GM23248 (cell line): ENCODE measurements at regions not wholly inside any gene's neighbourhood (a gene's known extent, or its start where the extent isn't known, plus 50 kb on each side); places are given as distances from the start of the nearest gene placed in this dataset.

ENCODE experiments used
- EZH2 ChIP-seq: fragments of 200-600 bp; sonication (generic); IDR thresholded peaks from 2 replicates; pipeline ENCODE4 v1.6.1; 2018; ENCODE audit warnings: antibody characterized with exemption, mild to moderate bottlenecking; ENCODE audit not compliant: insufficient read depth, poor library complexity, severe bottlenecking
- EZH2phosphoT487 ChIP-seq: fragments of 200-600 bp; sonication (generic); IDR thresholded peaks from 2 replicates; pipeline ENCODE4 v1.6.1; 2018; ENCODE audit warnings: antibody characterized with exemption, moderate library complexity, mild to moderate bottlenecking, low read depth; ENCODE audit not compliant: insufficient read depth

DNA sequence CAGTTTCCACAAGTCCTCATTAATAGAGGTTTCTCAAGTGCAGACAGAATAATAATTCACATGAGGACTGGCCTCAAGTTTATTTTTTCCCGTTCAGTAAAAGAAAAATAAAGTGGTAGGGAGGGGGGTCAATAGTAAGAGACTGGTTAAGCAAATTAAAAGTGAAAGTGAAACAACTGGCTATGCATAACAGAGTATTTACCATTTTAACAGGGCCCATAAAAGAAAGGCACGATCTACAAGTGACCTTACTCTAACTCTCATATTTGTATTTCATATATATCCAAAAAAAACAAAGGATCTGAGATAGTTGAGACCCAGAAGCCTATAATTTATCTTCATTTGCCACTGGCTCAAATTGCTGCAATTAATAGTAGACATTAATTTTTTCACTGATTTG is 686.3 kb downstream of the NTRK3 start:
- TF ChIP-seq EZH2phosphoT487 (no peak), EZH2 (no peak)
